GM21390 (cell line): ENCODE measurements at regions not wholly inside any gene's neighbourhood (a gene's known extent, or its start where the extent isn't known, plus 50 kb on each side); places are given as distances from the start of the nearest gene placed in this dataset.

Source experiments
- ATAC-seq: cut with Tn5 transposase; IDR thresholded peaks from one replicate; pipeline ENCODE4 v1.9.1; 2021; ENCODE audit not compliant: unreplicated experiment

- ATAC-seq, result no peak
Observed at GRCh38 chr3:25137606-25138005, 290.5 kb upstream of the RARB start.

DNA sequence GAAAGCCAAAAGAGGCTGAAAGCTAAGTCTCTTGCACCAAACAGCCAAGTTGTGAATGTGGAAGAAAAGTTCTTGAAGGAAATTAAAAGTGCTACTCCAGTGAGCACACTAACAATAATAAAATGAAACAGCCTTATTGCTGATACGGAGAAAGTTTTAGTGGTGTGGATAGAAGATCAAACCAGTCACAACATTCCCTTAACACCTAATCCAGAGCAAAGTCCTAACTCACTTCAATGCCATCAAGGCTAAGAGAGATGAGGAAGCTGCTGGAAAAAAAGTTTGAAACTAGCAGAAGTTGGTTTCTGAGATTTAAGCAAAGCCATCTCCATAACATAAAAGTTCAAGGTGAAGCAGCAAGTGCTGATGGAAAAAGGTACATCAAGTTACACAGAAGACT, 288.8 kb upstream of the RARB start:
- ATAC-seq, result no peak

- ATAC-seq, result no peak
Observed at GRCh38 chr3:25142609-25143355, 285.3 kb upstream of the RARB start.

- ATAC-seq, result no peak
Observed at GRCh38 chr3:25143356-25144025, 284.6 kb upstream of the RARB start.

- ATAC-seq, result no peak
Observed at GRCh38 chr3:25144430-25144829, 283.6 kb upstream of the RARB start.

- ATAC-seq, result no peak
Observed at GRCh38 chr3:25145176-25145575, 282.9 kb upstream of the RARB start.

DNA sequence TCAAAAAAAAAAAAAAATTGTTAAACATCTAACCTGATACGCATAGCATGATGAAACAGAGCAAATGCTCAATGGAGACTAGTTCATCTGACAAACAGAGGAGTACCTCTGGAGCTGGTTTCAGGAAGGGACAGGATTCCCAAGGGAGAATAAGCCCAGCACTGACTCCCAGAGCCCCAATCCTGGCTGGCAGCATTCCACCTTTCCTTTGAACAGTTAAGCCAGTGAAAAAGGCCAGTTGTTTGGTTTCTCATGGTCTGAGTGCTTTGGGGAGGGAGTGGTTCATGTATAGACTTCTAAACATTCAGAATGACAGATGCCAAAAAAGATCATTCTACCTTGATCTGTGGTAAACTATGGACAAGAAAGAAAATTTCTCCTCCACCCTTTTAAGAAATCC, 277.9 kb upstream of the RARB start:
- ATAC-seq, result no peak

- ATAC-seq, result no peak
Observed at GRCh38 chr3:25151281-25151902, 276.7 kb upstream of the RARB start.

DNA sequence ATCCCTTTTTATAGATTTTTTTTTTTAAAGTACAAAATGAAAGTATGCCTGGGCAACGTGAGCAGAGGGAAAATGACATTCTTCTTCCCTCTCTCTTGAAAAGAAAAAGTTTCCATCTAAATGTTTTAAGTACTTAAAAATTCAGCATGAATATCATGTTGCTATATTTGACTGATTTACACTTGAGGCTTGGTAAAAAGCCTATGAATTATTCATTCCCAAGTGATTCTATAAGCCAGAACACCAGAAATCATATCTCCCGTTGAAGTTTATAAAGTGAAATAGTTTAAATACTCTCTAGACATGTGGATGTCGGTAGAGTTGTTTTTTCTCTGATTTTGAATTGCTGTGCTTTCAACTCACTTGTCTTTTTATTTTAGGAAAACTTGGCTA, 276.2 kb upstream of the RARB start:
- ATAC-seq, result no peak

DNA sequence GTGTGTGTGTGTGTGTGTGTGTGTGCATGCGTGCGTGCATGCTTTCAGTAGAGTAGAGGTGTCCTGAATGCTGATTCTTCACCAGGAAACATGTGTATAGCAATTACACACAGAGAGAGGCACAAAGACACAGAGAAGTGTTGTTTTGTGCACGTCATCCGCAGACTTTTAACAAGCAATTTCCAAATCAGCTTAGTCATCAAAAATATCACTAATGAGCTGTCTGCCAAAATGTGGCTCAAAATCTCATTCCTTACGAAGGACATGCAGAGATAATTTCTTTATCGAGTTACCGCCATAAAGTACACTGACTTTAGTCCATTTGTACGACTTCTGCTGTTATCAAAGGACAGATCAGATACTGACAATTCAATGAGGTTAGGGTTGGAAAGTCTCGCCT, 274.9 kb upstream of the RARB start:
- no peak for ATAC-seq

GRCh38 chr3:25153561-25153960, 274.5 kb upstream of the RARB start:
- ATAC-seq, result no peak

GRCh38 chr3:25155652-25156471, 272.2 kb upstream of the RARB start:
- no peak for ATAC-seq

DNA sequence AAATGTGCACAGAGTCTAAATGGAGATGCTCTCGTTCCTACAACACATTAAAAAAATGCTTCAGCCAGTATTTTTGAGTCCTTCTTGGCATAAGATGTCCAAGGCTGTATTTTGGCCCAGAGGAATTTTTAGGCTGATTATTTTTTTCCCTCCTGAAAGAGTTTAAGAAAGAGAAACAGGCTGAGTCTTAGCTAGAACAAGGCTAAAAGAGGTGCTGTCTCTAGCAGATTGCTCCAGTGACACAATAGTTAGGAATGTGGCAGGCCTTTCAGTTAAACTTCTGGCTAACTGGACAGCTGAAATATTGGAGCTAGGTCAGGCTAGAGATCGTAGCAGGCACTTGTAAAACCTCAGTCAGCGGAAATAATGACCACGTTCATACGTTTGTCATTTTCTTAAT, 271.4 kb upstream of the RARB start:
- no peak for ATAC-seq

DNA sequence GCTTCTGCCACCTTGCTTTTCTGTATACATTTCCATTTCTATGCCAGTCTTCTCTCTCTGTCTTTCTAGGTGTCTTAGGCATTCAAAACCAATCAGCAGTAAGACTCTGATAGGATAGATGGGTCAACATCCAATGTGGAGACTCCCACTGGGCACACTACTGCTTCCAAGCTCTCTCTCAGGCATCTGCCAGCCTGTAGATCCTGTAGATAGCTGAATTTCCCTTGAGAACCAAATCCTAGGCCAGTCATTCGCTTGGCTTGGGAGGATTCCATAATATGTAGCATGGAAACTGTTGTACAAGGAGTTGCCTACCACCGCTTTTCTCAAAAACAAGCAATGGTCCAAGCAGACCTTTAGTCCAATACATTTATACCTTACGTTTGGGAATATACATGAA, 262.8 kb upstream of the RARB start:
- no peak for ATAC-seq

DNA sequence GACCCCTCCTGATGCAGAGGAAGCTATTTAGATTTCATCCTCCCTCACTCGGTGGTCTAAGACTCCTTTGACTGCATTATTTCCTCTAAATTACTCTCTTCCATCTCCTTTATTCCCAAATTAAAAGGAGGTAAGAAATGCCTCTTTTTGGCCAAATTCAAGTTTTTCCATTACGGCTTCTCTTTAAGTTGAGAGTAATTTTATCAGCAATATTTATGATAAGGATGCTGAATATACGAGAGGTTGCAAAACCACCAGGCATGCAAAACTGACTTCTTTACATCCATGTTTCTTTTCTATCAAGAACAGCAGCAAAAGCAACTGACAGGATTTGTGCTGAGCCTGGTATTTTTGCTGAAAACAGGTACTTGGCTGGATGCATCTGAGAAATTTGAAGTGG, 262.0 kb upstream of the RARB start:
- no peak for ATAC-seq

- no peak for ATAC-seq
Observed at GRCh38 chr3:25169151-25169550, 258.9 kb upstream of the RARB start.

DNA sequence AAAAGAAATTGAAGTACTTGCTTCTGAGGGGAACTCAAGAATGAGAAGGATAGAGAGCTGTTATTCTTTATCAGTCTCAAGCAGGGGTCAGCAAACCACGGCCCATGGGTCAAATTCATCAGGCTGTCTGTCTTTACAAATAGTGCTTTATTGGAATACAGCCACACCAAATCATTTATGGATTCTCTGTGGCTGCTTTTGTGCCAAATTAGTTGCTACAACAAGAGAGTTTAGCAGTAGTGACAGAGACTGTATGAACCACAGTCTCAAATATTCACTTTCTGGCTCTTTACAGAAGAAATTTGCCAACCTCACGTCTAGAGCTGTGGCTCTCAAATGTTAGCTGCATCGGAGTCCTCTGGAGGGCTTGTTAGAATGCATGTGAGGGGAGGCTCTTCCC, 258.0 kb upstream of the RARB start:
- no peak for ATAC-seq

- ATAC-seq, result no peak
Observed at GRCh38 chr3:25171118-25171807, 256.8 kb upstream of the RARB start.

- no peak for ATAC-seq
Observed at GRCh38 chr3:25171897-25172296, 256.2 kb upstream of the RARB start.

- no peak for ATAC-seq
Observed at GRCh38 chr3:25173606-25174005, 254.5 kb upstream of the RARB start.

- no peak for ATAC-seq
Observed at GRCh38 chr3:25174251-25174650, 253.8 kb upstream of the RARB start.
